ENCODE measurements at regions not wholly inside any gene's neighbourhood (a gene's known extent, or its start where the extent isn't known, plus 50 kb on each side); places are given as distances from the start of the nearest gene placed in this dataset.

DNA sequence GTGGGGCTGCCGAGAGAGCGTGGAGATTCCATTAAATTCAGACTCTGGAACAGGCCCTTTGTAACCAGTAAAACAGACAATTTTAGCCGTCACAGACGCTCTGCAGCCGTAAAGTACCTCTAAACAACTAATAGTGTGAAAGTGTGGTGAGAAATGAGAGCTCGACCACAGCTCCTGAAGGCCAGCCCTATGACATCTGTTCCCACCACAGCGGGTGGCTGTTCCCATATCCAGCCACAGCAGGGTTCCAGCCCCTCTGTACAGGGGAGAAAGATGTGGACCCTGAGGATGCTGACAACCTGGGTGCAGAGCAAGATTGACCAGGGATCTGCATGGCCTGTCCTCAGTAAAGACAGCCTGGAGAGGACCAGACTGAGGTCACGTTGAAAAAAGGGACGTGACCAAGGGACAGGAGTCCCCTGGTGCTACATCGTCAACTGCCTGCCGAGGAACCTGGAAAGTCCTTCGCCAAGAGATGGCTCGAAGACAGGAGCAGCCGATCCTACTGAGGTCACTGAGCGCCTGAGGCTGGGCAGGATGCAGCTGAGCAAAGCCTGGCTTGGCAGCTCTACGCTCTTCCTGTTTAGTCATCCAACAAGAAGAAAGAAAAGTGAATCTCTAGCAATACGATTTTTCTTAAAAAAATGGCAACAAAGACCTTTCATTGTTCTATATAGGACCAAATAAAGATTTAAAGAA is 831.7 kb downstream of the RNF144A start:
- POLR2A ChIA-PET = no interaction called here
- H3K4me3 ChIP-seq (ENCODE audit: low read depth, low read length) = no peak overlapping the region
- CTCF ChIA-PET = interaction anchor here (1.0 to 1.5 kb wide), 2 partner anchors 9 to 321 kb away, joined by 4 to 5 read pairs; no protein-coding TSS in a partner anchor
- TF ChIP-seq, protein P1, sequence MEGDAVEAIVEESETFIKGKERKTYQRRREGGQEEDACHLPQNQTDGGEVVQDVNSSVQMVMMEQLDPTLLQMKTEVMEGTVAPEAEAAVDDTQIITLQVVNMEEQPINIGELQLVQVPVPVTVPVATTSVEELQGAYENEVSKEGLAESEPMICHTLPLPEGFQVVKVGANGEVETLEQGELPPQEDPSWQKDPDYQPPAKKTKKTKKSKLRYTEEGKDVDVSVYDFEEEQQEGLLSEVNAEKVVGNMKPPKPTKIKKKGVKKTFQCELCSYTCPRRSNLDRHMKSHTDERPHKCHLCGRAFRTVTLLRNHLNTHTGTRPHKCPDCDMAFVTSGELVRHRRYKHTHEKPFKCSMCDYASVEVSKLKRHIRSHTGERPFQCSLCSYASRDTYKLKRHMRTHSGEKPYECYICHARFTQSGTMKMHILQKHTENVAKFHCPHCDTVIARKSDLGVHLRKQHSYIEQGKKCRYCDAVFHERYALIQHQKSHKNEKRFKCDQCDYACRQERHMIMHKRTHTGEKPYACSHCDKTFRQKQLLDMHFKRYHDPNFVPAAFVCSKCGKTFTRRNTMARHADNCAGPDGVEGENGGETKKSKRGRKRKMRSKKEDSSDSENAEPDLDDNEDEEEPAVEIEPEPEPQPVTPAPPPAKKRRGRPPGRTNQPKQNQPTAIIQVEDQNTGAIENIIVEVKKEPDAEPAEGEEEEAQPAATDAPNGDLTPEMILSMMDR (IDR thresholded peaks at IDR 0.05; ENCODE audit: insufficient read depth, low read length, missing control alignments) = no peak
- DNase-seq (ENCODE audit: low read depth, low spot score) = no peak

DNA sequence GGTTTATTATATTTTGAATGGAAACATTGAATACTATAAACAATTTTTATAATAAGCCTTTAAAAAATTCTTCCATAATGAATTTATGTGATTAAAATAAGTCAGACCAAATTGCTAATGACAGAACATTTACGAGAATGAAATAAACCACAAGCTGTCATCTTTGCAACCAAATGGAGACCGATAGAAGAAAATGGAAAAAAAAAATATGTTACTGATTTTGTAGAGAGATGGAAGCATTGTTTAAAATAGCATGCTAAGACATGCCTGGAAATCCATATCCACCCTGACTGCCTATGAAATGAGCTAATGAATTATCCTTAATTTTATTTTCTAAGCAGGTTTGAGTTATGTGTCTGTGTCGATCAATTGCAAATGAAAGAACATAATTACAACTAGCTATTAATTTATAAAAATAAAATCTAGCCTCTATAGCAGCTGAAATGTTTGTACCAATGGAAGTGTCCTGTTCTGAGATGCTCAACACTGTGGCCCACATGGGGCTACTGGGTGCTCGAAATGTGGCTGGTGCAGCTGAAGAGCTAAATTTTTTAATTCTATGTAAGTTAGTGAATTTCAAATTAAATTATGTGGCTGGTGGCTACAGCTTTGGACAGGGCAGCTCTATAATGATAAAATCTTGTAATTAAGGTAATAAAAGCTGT is 832.8 kb downstream of the RNF144A start:
- no peak for DNase-seq (ENCODE audit: low read depth, low spot score)
- POLR2A ChIA-PET = no interaction called here
- CTCF ChIA-PET = interaction anchor here (1.0 to 1.5 kb wide), 2 partner anchors 10 to 322 kb away, joined by 4 to 5 read pairs; no protein-coding TSS in a partner anchor
- H3K4me3 ChIP-seq (ENCODE audit: low read depth, low read length) = no peak overlapping the region
- TF ChIP-seq, protein P1 (IDR thresholded peaks at IDR 0.05; ENCODE audit: insufficient read depth, low read length, missing control alignments) = no peak

DNA sequence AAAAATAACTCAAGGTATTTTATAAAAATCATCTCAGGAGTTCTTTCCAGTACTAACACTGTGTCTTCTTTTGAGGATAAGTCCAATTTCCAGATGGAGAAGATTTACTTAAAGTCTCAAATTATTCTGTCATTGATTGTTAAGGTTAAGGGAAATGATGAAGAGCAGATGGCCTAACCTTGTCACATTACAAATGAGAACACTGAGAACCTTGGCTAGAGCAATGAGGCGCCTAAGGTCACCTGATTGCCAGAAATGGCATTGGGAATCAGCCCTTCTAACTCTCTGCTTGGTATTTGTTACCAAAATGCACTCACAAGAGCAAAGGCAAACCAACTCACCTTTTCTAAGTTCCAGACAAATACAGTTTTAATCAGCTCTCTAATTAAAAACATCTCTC is 835.1 kb downstream of the RNF144A start:
- no peak overlapping the region for H3K4me3 ChIP-seq (ENCODE audit: low read depth, low read length)
- ChIA-PET CTCF (interaction anchor here (1.3 kb wide), 1 partner anchor 325 kb away, joined by 3 read pairs; no protein-coding TSS in a partner anchor), POLR2A (no interaction called here)

DNA sequence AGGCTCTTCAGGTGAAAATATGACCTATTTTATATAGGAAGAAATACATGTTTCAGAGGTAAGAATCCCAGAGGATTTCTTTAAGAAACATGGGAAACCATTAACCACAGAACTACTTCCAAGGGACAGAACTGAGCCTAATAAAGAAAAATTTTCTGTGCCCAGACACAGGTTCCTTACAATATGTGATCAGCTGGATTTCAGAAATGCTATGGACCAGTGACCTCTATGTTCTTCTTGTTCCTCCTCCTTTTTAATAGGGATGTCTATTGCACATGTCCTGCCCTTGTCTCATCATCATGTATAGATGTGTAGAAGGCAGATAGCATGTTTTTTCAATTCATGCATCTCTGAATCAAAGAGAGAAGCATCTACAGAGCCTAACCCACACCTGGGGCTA is 836.6 kb downstream of the RNF144A start:
- TF ChIP-seq, protein P1 (IDR thresholded peaks at IDR 0.05; ENCODE audit: insufficient read depth, low read length, missing control alignments) = no peak
- DNase-seq (ENCODE audit: low read depth, low spot score) = no peak
- POLR2A ChIA-PET = no interaction called here
- no peak overlapping the region for H3K4me3 ChIP-seq (ENCODE audit: low read depth, low read length)
- CTCF ChIA-PET = interaction anchor here (1.3 kb wide), 1 partner anchor 326 kb away, joined by 3 read pairs; no protein-coding TSS in a partner anchor

More for the DNA sequence above, 835.1 kb downstream of the RNF144A start:
- no peak for DNase-seq (ENCODE audit: low read depth, low spot score)
- TF ChIP-seq, protein P1 (IDR thresholded peaks at IDR 0.05; ENCODE audit: insufficient read depth, low read length, missing control alignments) = no peak

DNA sequence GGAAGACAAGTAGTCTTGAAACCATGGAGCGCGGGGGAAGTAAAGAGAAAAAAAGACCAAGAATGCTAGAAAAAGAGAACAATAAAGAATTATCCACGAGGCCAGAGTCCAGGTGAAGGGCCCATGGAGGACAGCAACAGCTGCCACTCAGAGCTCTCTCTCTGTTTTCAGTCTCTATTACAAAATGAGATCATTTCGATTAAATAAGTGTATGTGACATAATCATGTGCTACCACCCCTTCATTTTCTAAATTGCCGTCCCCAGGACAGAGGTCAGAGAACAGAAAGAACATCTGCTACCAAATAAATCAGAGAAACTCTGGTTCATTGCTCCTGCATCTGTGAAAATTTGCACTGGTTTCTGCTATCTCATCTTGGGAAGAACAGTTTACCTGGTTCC is 838.7 kb downstream of the RNF144A start:
- POLR2A ChIA-PET = no interaction called here
- TF ChIP-seq, protein P1 (IDR thresholded peaks at IDR 0.05; ENCODE audit: insufficient read depth, low read length, missing control alignments) = no peak
- DNase-seq (ENCODE audit: low read depth, low spot score) = no peak
- CTCF ChIA-PET = no interaction called here
- no peak overlapping the region for H3K4me3 ChIP-seq (ENCODE audit: low read depth, low read length)

DNA sequence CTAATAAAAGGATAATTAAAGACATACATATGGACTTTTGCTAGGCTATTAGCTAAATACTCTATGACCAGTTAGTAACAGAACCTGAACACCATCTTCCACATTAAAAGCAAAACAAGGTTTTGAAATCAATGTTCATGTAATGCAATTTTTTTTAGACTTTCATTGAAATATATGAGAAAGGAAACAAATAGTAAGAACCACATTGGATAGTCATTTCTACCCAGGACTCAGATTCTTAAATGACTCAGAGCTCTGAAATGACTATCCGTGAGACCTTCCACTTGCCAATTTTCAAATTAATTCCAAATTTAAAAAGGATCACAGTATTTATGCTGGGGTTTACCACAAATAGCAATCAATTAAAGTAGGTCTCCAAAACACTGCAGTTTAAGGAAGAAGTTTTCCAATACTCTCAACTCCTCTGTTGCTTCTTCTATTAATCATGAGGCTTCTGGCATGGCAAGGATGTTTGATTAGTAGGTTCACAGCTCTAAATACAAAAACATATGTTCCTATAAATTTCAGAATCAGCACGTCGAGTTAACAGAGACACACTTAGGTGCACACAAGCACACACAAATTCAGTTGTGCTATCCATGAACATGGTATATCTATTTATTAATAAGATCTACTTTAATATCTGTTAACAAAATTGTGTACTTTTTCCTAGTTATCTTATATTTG is 841.0 kb downstream of the RNF144A start:
- TF ChIP-seq, protein P1 (IDR thresholded peaks at IDR 0.05; ENCODE audit: insufficient read depth, low read length, missing control alignments) = no peak
- DNase-seq (ENCODE audit: low read depth, low spot score) = no peak
- no peak overlapping the region for H3K4me3 ChIP-seq (ENCODE audit: low read depth, low read length)
- ChIA-PET POLR2A (no interaction called here), CTCF (no interaction called here)
